ENCODE measurements at regions not wholly inside any gene's neighbourhood (a gene's known extent, or its start where the extent isn't known, plus 50 kb on each side); places are given as distances from the start of the nearest gene placed in this dataset.
A peak's percentile ranks its signal among the peaks of the same experiment; 100 is the strongest.
"Not testable (repeated sequence)": the region's sequence is repeated elsewhere in the genome, so short reads cannot be mapped to it uniquely, and the experiment has no call there.

GRCh38 chr17:37828651-37829124 is 83.8 kb upstream of the HNF1B start:
- DNase-seq (ENCODE audit: low spot score): no peak

DNA sequence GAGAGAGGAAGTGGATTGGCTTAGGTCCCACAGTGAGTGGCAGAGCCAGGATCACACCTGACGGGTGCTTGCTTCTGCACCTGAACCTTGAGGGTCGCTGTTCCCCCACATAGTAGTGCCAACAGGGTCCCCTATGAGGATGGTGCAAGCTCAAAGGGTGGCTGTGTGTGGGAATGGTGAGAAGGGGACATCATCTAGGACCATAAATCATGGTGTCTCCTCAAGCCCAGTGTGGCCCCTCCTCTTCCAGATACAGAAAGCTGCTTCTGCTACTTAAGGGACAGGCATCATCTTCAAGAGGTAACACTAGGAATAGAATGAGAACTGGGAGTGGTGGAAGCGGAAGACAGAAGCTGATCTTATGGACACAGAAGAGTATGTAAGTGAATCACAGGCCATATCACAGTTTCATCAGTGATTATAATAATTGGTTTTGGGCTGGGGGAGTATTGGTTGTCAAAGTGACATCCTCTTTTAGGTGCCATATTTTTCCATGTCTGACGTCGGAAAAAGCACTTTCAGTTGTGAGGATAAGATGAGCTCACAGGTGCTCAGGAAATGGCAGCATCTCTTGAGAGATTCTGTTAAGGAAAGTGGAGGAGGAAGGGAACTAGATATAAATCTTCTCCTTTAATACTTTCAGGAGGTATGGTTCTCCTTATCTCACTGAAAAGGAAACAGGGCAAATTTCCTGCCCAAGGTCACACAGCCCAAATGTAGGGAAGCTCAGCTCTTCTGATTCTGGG is 83.2 kb upstream of the HNF1B start:
- DNase-seq (ENCODE audit: low spot score): no peak

GRCh38 chr17:37826497-37827430 is 81.9 kb upstream of the HNF1B start:
- DNase-seq (ENCODE audit: low spot score): no peak

GRCh38 chr17:37825851-37826250 is 81.0 kb upstream of the HNF1B start:
- DNase-seq (ENCODE audit: low spot score): no peak

GRCh38 chr17:37824534-37825485 is 80.0 kb upstream of the HNF1B start:
- DNase-seq (ENCODE audit: low spot score): peak; percentile 90

GRCh38 chr17:37823996-37824395 is 79.1 kb upstream of the HNF1B start:
- DNase-seq (ENCODE audit: low spot score): no peak

- no peak for DNase-seq (ENCODE audit: low spot score)
These were observed 76.3 kb upstream of the HNF1B start for GRCh38 chr17:37820995-37821713.

GRCh38 chr17:37820313-37820994 is 75.6 kb upstream of the HNF1B start:
- DNase-seq (ENCODE audit: low spot score): no peak

- DNase-seq (ENCODE audit: low spot score): no peak
These were observed 73.8 kb upstream of the HNF1B start for GRCh38 chr17:37818689-37819088.

DNA sequence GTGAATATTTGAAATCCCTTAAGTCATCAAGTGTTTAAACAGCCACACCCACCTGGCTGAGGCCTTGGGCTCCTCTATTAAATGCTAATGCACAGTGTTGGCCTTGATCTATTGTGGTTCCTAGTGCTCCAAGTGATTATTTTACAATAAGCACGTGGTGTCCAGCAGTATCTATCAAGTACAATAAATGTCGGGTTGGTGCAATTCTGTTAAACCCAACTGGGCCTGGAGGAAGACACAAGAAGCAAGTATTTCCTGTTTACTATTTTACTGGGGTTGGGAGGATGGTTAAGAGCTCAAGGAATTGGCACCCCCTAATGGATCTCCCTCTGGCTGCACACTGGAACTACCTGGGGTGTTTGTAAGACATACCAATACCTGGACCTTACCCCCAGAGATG is 72.1 kb upstream of the HNF1B start:
- no peak for DNase-seq (ENCODE audit: low spot score)

DNA sequence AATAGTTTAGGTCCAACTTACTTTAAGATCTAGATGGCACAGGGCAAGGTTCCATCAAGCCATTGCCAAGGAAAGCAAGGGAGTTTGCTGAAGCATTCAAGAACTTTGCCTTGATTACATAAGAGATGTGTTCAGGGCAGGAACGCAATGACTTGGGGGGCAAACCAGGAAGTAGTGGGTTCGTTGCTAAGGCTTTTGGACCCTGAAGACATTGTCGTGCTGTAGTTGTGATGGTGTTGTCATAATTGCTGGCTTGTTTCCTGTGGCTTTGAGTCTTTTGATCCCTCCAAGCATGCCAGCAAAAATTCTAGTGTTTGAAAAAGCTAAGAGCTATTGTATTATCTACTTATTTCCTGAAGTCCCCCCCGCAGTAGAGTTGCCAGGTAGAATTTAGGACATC is 70.7 kb upstream of the HNF1B start:
- no peak for DNase-seq (ENCODE audit: low spot score)

GRCh38 chr17:37813751-37814150 is 68.9 kb upstream of the HNF1B start:
- DNase-seq (ENCODE audit: low spot score): peak; percentile 89

GRCh38 chr17:37808846-37809245 is 64.0 kb upstream of the HNF1B start:
- DNase-seq (ENCODE audit: low spot score): not testable (repeated sequence)

- DNase-seq (ENCODE audit: low spot score): peak; percentile 81
These were observed 58.0 kb upstream of the HNF1B start for GRCh38 chr17:37802712-37803416.

DNA sequence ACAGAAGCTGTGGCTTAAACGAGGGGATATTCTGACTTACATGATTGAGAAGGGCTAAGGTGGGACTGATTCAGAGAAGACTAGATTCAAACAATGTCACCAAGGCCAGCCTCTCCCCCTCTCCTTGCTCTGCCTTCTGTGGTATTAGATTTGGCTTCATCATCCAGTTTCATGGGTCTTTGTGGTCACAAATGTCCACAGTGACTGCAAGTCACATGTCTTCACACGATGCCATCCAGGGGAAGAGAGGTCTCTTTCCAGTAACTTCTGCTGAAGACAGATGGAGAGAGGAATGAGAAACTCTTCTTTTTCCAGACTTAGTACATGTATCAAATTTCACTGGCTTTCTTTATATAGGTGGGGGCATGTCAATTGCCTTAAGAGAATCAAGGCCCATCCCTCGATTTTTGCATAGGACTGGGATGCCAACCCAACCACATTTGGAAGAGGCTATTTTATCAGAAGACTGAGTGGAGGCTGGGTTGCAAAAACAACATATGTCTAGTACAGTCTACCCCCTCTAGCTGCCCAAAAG is 57.3 kb upstream of the HNF1B start:
- no peak for DNase-seq (ENCODE audit: low spot score)

- DNase-seq (ENCODE audit: low spot score): no peak
These were observed 56.3 kb upstream of the HNF1B start for GRCh38 chr17:37801171-37801570.

DNA sequence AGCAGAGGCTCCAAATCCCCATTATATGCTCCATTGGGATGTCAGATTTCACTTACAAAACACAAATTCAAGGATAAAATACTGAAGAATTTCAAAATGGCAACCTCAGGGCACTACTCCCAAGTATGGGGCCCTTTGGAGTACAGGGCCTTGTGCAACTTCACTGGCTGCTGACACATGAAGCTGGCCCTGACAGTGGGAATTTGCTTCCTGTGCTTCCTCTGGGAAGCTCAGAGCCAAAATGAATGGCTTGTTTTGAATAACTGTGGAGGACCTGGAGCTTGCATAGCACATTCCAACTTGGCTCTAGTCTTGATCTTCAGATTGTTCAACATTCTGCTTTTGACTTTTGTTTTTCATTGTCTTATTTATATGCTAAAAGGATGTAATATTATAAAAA is 52.3 kb upstream of the HNF1B start:
- no peak for DNase-seq (ENCODE audit: low spot score)

GRCh38 chr17:37796076-37796475 is 51.2 kb upstream of the HNF1B start:
- DNase-seq (ENCODE audit: low spot score): no peak

All from hepatic stellate cell (primary cell).